Tibial artery (tissue), 4 donors: ENCODE measurements at regions not wholly inside any gene's neighbourhood (a gene's known extent, or its start where the extent isn't known, plus 50 kb on each side); places are given as distances from the start of the nearest gene placed in this dataset.
"Not testable (repeated sequence)": the region's sequence is repeated elsewhere in the genome, so short reads cannot be mapped to it uniquely, and the experiment has no call there.

Source experiments
- DNase-seq, 2 donors: peaks; one replicate each; pipeline ENCODE4 v3.0.0-alpha.2; 2019
- H3K27ac ChIP-seq, 2 donors: fragments of 200-600 bp; sonication (generic) in 1 of 2; 1 replicate in 1 of 2; 2 replicates in 1 of 2; pipeline ENCODE4 v1.5.1; 2018 to 2019; ENCODE audit warnings: mild to moderate bottlenecking in 1 of 2
- H3K27me3 ChIP-seq, 2 donors: fragments of 200-600 bp; sonication (generic) in 1 of 2; one replicate each; pipeline versions ENCODE4 v1.5.1 to v1.6.0; 2016 to 2019
- H3K36me3 ChIP-seq, 3 donors: fragments of 200-600 bp; sonication (generic) in 2 of 3; one replicate each; pipeline ENCODE4 v1.5.1; 2016 to 2019; ENCODE audit warnings: mild to moderate bottlenecking in 2 of 3
- H3K4me1 ChIP-seq, 4 donors: fragments of 200-600 bp; sonication (generic) in 2 of 4; 1 replicate in 3 of 4; 2 replicates in 1 of 4; pipeline ENCODE4 v1.5.1; 2016 to 2019
- H3K4me3 ChIP-seq, 2 donors: fragments of 200-600 bp; sonication (generic) in 1 of 2; 1 replicate in 1 of 2; 2 replicates in 1 of 2; pipeline ENCODE4 v1.5.1; 2018 to 2019; ENCODE audit warnings: mild to moderate bottlenecking in 2 of 2
- H3K9me3 ChIP-seq, 3 donors: fragments of 200-600 bp; sonication (generic) in 1 of 3; one replicate each; pipeline ENCODE4 v1.5.1; 2016 to 2019
- CTCF ChIP-seq, 2 experiments: fragments of 200-600 bp in 1 of 2; fragments of 450-650 bp in 1 of 2; IDR thresholded peaks; one replicate each; pipeline ENCODE4 v1.5.1; 2017 to 2019; ENCODE audit warnings: antibody characterized with exemption in 2 of 2, mild to moderate bottlenecking in 1 of 2, moderate library complexity in 1 of 2
- intact Hi-C: fragments of 100-400 bp; cut with DNase I; formaldehyde crosslinking; loops from one replicate; pipeline ENCODE4 v1.15.0; 2023; ENCODE audit warnings: low total_unique reads

GRCh38 chr1:187682112-187682511 is 853.4 kb downstream of the PLA2G4A start:
- no peaks in the 10 kb centered on the region for H3K36me3 ChIP-seq
- DNase-seq: no peak
- H3K4me3 ChIP-seq: no peak overlapping the region
- H3K9me3 ChIP-seq: no peaks in the 10 kb centered on the region
- no peak overlapping the region for H3K27ac ChIP-seq
- no peaks in the 10 kb centered on the region for H3K27me3 ChIP-seq
- H3K4me1 ChIP-seq: no peaks in the 10 kb centered on the region
- no peak for TF ChIP-seq CTCF (IDR thresholded peaks at IDR 0.05)
- intact Hi-C loops: no loop called here

- H3K36me3 ChIP-seq: no peaks in the 10 kb centered on the region
- TF ChIP-seq CTCF (IDR thresholded peaks at IDR 0.05): no peak
- no peak overlapping the region for H3K27ac ChIP-seq
- intact Hi-C loops: no loop called here
- H3K4me1 ChIP-seq: no peaks in the 10 kb centered on the region
- no peak for DNase-seq
- no peaks in the 10 kb centered on the region for H3K9me3 ChIP-seq
- no peaks in the 10 kb centered on the region for H3K27me3 ChIP-seq
- no peak overlapping the region for H3K4me3 ChIP-seq
Observed at GRCh38 chr1:187685333-187685732, 856.6 kb downstream of the PLA2G4A start.

- no peaks in the 10 kb centered on the region for H3K27me3 ChIP-seq
- H3K4me3 ChIP-seq: no peak overlapping the region
- intact Hi-C loops: no loop called here
- TF ChIP-seq CTCF (IDR thresholded peaks at IDR 0.05): no peak
- no peaks in the 10 kb centered on the region for H3K9me3 ChIP-seq
- DNase-seq: no peak
- H3K27ac ChIP-seq: no peak overlapping the region
- no peaks in the 10 kb centered on the region for H3K36me3 ChIP-seq
- H3K4me1 ChIP-seq: no peaks in the 10 kb centered on the region
Observed at GRCh38 chr1:187689129-187689528, 860.4 kb downstream of the PLA2G4A start.

- H3K27me3 ChIP-seq: no peaks in the 10 kb centered on the region
- no peak for DNase-seq
- no peak overlapping the region for H3K27ac ChIP-seq
- TF ChIP-seq CTCF (IDR thresholded peaks at IDR 0.05): no peak
- no peaks in the 10 kb centered on the region for H3K36me3 ChIP-seq
- intact Hi-C loops: no loop called here
- H3K4me1 ChIP-seq: no peaks in the 10 kb centered on the region
- no peaks in the 10 kb centered on the region for H3K9me3 ChIP-seq
- no peak overlapping the region for H3K4me3 ChIP-seq
Observed at GRCh38 chr1:187691439-187691838, 862.7 kb downstream of the PLA2G4A start.

- no peak overlapping the region for H3K4me3 ChIP-seq
- H3K27ac ChIP-seq: no peak overlapping the region
- no peaks in the 10 kb centered on the region for H3K4me1 ChIP-seq
- no peak for DNase-seq
- intact Hi-C loops: no loop called here
- H3K9me3 ChIP-seq: no peaks in the 10 kb centered on the region
- no peaks in the 10 kb centered on the region for H3K27me3 ChIP-seq
- no peak for TF ChIP-seq CTCF (IDR thresholded peaks at IDR 0.05)
- no peaks in the 10 kb centered on the region for H3K36me3 ChIP-seq
Observed at GRCh38 chr1:187692799-187693198, 864.0 kb downstream of the PLA2G4A start.

GRCh38 chr1:187696073-187696472 is 867.3 kb downstream of the PLA2G4A start:
- Histone ChIP-seq H3K4me3 (no peak overlapping the region), H3K27ac (no peak overlapping the region), H3K4me1 (no peaks in the 10 kb centered on the region), H3K36me3 (no peaks in the 10 kb centered on the region), H3K9me3 (no peaks in the 10 kb centered on the region), H3K27me3 (no peaks in the 10 kb centered on the region)
- no peak for DNase-seq
- TF ChIP-seq CTCF (IDR thresholded peaks at IDR 0.05): no peak
- intact Hi-C loops: no loop called here

GRCh38 chr1:187703138-187704130 is 874.7 kb downstream of the PLA2G4A start:
- DNase-seq, intact Hi-C loops: not testable (repeated sequence)

More at GRCh38 chr1:187703138-187704130, 874.7 kb downstream of the PLA2G4A start:
- H3K9me3 ChIP-seq, H3K27me3 ChIP-seq, H3K4me1 ChIP-seq, H3K27ac ChIP-seq, H3K4me3 ChIP-seq, H3K36me3 ChIP-seq: not testable (repeated sequence)
